HEK293T (cell line): ENCODE measurements at regions not wholly inside any gene's neighbourhood (a gene's known extent, or its start where the extent isn't known, plus 50 kb on each side); places are given as distances from the start of the nearest gene placed in this dataset.
"Not testable (repeated sequence)": the region's sequence is repeated elsewhere in the genome, so short reads cannot be mapped to it uniquely, and the experiment has no call there.

Experiments
- CTCF ChIA-PET: fragments of 350-600 bp; formaldehyde crosslinking; extraction: SDS; loops from one replicate; lab custom pipeline; 2021; ENCODE audit warnings: antibody characterized with exemption, inconsistent platforms; lab: Yijun Ruan, JAX
- POLR2A ChIA-PET: fragments of 350-600 bp; formaldehyde crosslinking; extraction: SDS; loops from one replicate; lab custom pipeline; 2020; ENCODE audit warnings: antibody characterized with exemption, inconsistent platforms; lab: Yijun Ruan, JAX
- DNase-seq: peaks from one replicate; pipeline ENCODE4 v3.0.0; 2012; ENCODE audit warnings: mixed read lengths; ENCODE audit errors: extremely low spot score
- ARNT ChIP-seq: fragments of 450-650 bp; IDR thresholded peaks from 2 replicates; pipeline ENCODE4 v1.6.1; 2017; ENCODE audit warnings: mild to moderate bottlenecking
- BHLHE40 ChIP-seq: fragments of 450-650 bp; IDR thresholded peaks from 2 replicates; pipeline ENCODE4 v1.6.1; 2016; ENCODE audit warnings: mild to moderate bottlenecking, moderate library complexity, borderline replicate concordance
- CTBP1 ChIP-seq: fragments of 450-650 bp; IDR thresholded peaks from 2 replicates; pipeline ENCODE4 v1.6.1; 2016; ENCODE audit warnings: borderline replicate concordance
- ELF4 ChIP-seq: fragments of 450-650 bp; IDR thresholded peaks from 2 replicates; pipeline ENCODE4 v1.6.1; 2017; ENCODE audit warnings: antibody characterized with exemption
- FOXA1 ChIP-seq: fragments of 450-650 bp; IDR thresholded peaks from 2 replicates; pipeline ENCODE4 v1.6.1; 2016; ENCODE audit warnings: mild to moderate bottlenecking
- FOXK2 ChIP-seq: fragments of 450-650 bp; IDR thresholded peaks from 2 replicates; pipeline ENCODE4 v1.6.1; 2016; ENCODE audit warnings: mild to moderate bottlenecking
- FOXM1 ChIP-seq: fragments of 450-650 bp; IDR thresholded peaks from 2 replicates; pipeline ENCODE4 v1.6.1; 2017; ENCODE audit warnings: mild to moderate bottlenecking, borderline replicate concordance
- HDGF ChIP-seq: fragments of 450-650 bp; IDR thresholded peaks from 2 replicates; pipeline ENCODE4 v1.6.1; 2017; ENCODE audit warnings: antibody characterized with exemption, borderline replicate concordance
- L3MBTL2 ChIP-seq: fragments of 450-650 bp; conservative IDR thresholded peaks from 2 replicates; pipeline ENCODE4 v1.6.1; 2016; ENCODE audit warnings: mild to moderate bottlenecking
- LEF1 ChIP-seq: fragments of 450-650 bp; IDR thresholded peaks from 2 replicates; pipeline ENCODE4 v1.6.1; 2017; ENCODE audit warnings: mild to moderate bottlenecking, borderline replicate concordance
- NFRKB ChIP-seq: fragments of 450-650 bp; IDR thresholded peaks from 2 replicates; pipeline ENCODE4 v1.6.1; 2016; ENCODE audit warnings: mild to moderate bottlenecking, moderate library complexity
- SP1 ChIP-seq: fragments of 450-650 bp; IDR thresholded peaks from 2 replicates; pipeline ENCODE4 v1.6.1; 2017
- SUZ12 ChIP-seq: fragments of 450-650 bp; IDR thresholded peaks from 2 replicates; pipeline ENCODE4 v1.6.1; 2016; ENCODE audit warnings: mild to moderate bottlenecking
- TARDBP ChIP-seq: fragments of 450-650 bp; IDR thresholded peaks from 2 replicates; pipeline ENCODE4 v1.6.1; 2016
- ZNF384 ChIP-seq: fragments of 450-650 bp; IDR thresholded peaks from 2 replicates; pipeline ENCODE4 v1.6.1; 2016
- TF ChIP-seq, protein P1 (sequence below): fragments of 450-650 bp; IDR thresholded peaks from 2 replicates; pipeline ENCODE4 v1.6.1; 2016

DNA sequence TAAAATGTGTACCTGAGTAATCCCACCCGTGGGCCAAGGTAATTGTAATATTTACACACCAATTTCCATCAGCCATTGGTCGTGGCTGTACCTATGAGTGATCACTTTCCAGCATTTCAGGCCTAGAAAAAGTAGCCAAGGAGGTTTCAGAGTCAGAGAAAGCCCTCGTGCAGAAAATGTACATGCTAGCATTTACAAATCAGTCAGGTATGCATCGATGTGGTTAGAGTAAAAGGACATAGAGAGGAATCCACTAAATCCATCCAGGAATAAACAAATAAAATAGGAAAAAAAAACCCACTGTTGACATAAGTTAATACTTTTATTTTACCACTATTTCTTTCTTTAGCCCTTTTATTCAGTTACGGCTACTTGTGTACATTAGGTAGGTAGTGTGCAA lies 256.8 kb downstream of the TRIML1 start:
- ChIA-PET CTCF (no interaction called here), POLR2A (no interaction called here)
- no peak for TF ChIP-seq L3MBTL2
- TF ChIP-seq ARNT, result no peak
- no peak for TF ChIP-seq NFRKB
- TF ChIP-seq SP1, result no peak
- TF ChIP-seq ELF4, result no peak
- no peak for TF ChIP-seq CTBP1
- TF ChIP-seq FOXA1, result no peak
- TF ChIP-seq, protein P1, sequence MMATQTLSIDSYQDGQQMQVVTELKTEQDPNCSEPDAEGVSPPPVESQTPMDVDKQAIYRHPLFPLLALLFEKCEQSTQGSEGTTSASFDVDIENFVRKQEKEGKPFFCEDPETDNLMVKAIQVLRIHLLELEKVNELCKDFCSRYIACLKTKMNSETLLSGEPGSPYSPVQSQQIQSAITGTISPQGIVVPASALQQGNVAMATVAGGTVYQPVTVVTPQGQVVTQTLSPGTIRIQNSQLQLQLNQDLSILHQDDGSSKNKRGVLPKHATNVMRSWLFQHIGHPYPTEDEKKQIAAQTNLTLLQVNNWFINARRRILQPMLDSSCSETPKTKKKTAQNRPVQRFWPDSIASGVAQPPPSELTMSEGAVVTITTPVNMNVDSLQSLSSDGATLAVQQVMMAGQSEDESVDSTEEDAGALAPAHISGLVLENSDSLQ, result no peak
- TF ChIP-seq LEF1, result no peak
- no peak for TF ChIP-seq SUZ12
- TF ChIP-seq FOXM1, result no peak
- no peak for TF ChIP-seq FOXK2
- no peak for DNase-seq

DNA sequence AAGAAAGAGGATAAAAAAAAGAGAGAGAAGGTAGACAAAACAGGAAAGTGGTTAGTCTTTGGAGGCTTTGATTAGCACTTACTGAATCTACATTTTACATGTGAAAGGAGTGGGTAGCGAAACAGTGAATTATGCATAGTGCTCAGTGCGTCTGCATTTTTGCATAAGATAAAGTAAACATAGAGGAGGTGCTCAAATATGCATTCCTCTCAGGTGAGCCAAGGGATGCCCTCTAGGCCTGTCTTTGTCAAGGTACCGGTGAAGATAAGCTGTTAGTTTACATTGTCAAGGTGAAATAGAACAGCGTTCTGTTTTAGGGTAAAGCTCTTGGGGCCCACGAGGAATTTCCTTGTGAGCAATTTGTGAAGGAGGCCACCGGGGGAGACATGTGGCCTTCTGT lies 260.6 kb downstream of the TRIML1 start:
- TF ChIP-seq, protein P1, result no peak
- TF ChIP-seq FOXM1 (no peak), BHLHE40 (no peak), ARNT (no peak), FOXA1 (no peak), CTBP1 (no peak), ZNF384 (no peak)
- CTCF ChIA-PET, result no interaction called here
- DNase-seq, result no peak
- POLR2A ChIA-PET, result no interaction called here

- POLR2A ChIA-PET, result no interaction called here
- CTCF ChIA-PET, result no interaction called here
- no peak for TF ChIP-seq NFRKB
- no peak for TF ChIP-seq SUZ12
- no peak for TF ChIP-seq ARNT
- TF ChIP-seq FOXA1, result no peak
- TF ChIP-seq LEF1, result no peak
- no peak for TF ChIP-seq FOXM1
- TF ChIP-seq BHLHE40, result no peak
- no peak for TF ChIP-seq ZNF384
- TF ChIP-seq ELF4, result no peak
- TF ChIP-seq CTBP1, result no peak
- no peak for TF ChIP-seq L3MBTL2
- TF ChIP-seq, protein P1, result no peak
- TF ChIP-seq HDGF, result no peak
- TF ChIP-seq TARDBP, result no peak
- no peak for TF ChIP-seq SP1
- TF ChIP-seq FOXK2, result no peak
- DNase-seq, result no peak
Measured at GRCh38 chr4:188400451-188400850, 261.2 kb downstream of the TRIML1 start.

- ChIA-PET CTCF (no interaction called here), POLR2A (no interaction called here)
- no peak for DNase-seq
- TF ChIP-seq NFRKB (no peak), HDGF (no peak), FOXK2 (no peak), LEF1 (no peak), ARNT (no peak), L3MBTL2 (no peak), FOXM1 (no peak), TARDBP (no peak), BHLHE40 (no peak), SUZ12 (no peak), ELF4 (no peak)
- TF ChIP-seq, protein P1, result no peak
Measured at GRCh38 chr4:188403272-188403671, 264.0 kb downstream of the TRIML1 start.

DNA sequence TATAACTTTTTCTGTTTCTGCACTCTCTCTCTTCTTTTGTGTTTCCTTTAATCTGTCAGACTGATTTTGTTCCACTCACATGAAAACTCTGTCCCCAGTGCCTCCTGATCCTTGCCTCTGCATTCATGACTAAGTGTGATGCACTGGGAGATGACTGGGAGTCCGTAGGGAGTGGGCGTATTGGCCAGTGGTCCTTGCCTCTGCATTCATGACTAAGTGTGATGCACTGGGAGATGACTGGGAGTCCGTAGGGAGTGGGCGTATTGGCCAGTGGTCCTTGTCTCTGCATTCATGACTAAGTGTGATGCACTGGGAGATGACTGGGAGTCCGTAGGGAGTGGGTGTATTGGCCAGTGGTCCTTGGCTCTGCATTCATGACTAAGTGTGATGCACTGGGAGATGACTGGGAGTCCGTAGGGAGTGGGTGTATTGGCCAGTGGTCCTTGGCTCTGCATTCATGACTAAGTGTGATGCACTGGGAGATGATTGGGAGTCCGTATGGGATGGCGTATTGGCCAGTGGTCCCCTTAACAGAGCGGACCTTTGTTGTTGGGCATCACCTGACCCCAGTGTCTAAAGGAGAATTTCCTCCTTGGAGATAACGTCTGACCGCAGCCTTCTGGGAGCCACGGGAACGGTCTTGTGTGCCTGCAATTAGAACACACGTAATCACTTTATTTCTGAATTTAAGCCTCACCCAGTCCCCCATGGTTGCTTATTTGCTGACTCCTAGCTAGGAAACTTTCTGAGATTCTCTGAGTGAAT lies 266.0 kb downstream of the TRIML1 start:
- CTCF ChIA-PET, result not testable (repeated sequence)

More for the DNA sequence above, 266.0 kb downstream of the TRIML1 start:
- DNase-seq, POLR2A ChIA-PET: not testable (repeated sequence)
